Peyer's patch (tissue), 4 donors: ENCODE measurements at regions not wholly inside any gene's neighbourhood (a gene's known extent, or its start where the extent isn't known, plus 50 kb on each side); places are given as distances from the start of the nearest gene placed in this dataset.

Experiments used
- DNase-seq, 3 donors: peaks; one replicate each; pipeline ENCODE4 v3.0.0-alpha.2; 2017 to 2019
- H3K27ac ChIP-seq, 4 donors: fragments of 200-600 bp; sonication (generic); one replicate each; pipeline ENCODE4 v1.5.1; 2016 to 2019
- H3K27me3 ChIP-seq, 2 donors: fragments of 200-600 bp; sonication (generic); one replicate each; pipeline ENCODE4 v1.5.1; 2019
- H3K36me3 ChIP-seq, 3 donors: fragments of 200-600 bp; sonication (generic); one replicate each; pipeline ENCODE4 v1.5.1; 2016 to 2019
- H3K4me1 ChIP-seq, 4 donors: fragments of 200-600 bp; sonication (generic); one replicate each; pipeline ENCODE4 v1.5.1; 2016 to 2019
- H3K4me3 ChIP-seq, 4 donors: fragments of 200-600 bp; sonication (generic); 1 replicate in 3 of 4; 2 replicates in 1 of 4; pipeline ENCODE4 v1.5.1; 2016 to 2019; ENCODE audit warnings: mild to moderate bottlenecking in 1 of 4
- H3K9me3 ChIP-seq, 4 donors: fragments of 200-600 bp; sonication (generic); one replicate each; pipeline ENCODE4 v1.5.1; 2016 to 2019; ENCODE audit warnings: mild to moderate bottlenecking in 1 of 4
- POLR2A ChIP-seq, 2 donors: fragments of 450-650 bp; IDR thresholded peaks; one replicate each; pipeline ENCODE4 v1.5.1; 2017; ENCODE audit warnings: antibody characterized with exemption in 2 of 2, mild to moderate bottlenecking in 2 of 2, moderate library complexity in 2 of 2
- TF ChIP-seq, protein P1 (sequence below), 6 experiments: fragments of 450-650 bp in 4 of 6; fragments of 200-600 bp in 2 of 6; sonication (generic) in 1 of 6; IDR thresholded peaks; one replicate each; pipeline ENCODE4 v1.5.1; 2017 to 2019; ENCODE audit warnings: antibody characterized with exemption in 6 of 6, mild to moderate bottlenecking in 3 of 6, moderate library complexity in 1 of 6

DNA sequence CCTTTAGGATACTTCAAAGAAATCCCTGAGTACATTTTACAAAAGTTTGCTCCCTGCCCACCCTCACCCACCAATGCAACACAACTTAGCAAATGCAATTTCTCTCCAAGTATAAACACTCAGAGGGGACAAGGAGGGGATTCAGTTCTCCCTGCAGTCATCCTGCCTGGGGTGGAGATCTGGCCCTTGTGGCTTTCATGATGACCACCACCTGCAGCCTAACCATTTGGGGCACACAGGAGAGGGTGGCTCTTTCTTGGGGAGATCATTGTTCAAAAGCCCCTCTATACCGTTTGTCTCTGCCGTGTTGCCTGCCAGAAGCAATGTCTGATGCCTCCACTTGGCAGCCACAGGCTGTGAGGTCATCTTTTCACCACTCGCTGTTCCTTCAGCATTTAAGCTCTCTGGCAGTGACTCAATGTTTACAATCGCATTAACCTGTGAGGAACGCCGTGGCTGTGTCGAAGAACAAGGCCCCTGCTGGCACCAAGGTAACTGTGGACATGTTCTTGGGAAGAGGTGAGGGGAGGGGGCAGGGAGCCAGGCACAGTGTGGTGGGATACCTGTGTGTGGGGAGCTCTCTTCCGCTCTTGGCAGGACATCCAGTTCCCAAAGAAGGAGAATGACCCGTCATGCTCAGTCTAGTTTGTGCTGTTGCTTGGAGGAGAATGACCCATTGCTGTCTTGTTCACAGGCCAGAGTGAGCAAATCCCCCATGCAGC, 103.9 kb upstream of the DUSP10 start:
- no peaks in the 10 kb centered on the region for H3K4me1 ChIP-seq
- TF ChIP-seq, protein P1, sequence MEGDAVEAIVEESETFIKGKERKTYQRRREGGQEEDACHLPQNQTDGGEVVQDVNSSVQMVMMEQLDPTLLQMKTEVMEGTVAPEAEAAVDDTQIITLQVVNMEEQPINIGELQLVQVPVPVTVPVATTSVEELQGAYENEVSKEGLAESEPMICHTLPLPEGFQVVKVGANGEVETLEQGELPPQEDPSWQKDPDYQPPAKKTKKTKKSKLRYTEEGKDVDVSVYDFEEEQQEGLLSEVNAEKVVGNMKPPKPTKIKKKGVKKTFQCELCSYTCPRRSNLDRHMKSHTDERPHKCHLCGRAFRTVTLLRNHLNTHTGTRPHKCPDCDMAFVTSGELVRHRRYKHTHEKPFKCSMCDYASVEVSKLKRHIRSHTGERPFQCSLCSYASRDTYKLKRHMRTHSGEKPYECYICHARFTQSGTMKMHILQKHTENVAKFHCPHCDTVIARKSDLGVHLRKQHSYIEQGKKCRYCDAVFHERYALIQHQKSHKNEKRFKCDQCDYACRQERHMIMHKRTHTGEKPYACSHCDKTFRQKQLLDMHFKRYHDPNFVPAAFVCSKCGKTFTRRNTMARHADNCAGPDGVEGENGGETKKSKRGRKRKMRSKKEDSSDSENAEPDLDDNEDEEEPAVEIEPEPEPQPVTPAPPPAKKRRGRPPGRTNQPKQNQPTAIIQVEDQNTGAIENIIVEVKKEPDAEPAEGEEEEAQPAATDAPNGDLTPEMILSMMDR (IDR thresholded peaks at IDR 0.05) = no peak
- no peak for TF ChIP-seq POLR2A (IDR thresholded peaks at IDR 0.05)
- no peaks in the 10 kb centered on the region for H3K36me3 ChIP-seq
- H3K4me3 ChIP-seq = no peak overlapping the region
- no peaks in the 10 kb centered on the region for H3K27me3 ChIP-seq
- no peak for DNase-seq
- H3K27ac ChIP-seq = peak overlapping the region in 1 of 4 donors; percentile 11
- H3K9me3 ChIP-seq = no peaks in the 10 kb centered on the region

DNA sequence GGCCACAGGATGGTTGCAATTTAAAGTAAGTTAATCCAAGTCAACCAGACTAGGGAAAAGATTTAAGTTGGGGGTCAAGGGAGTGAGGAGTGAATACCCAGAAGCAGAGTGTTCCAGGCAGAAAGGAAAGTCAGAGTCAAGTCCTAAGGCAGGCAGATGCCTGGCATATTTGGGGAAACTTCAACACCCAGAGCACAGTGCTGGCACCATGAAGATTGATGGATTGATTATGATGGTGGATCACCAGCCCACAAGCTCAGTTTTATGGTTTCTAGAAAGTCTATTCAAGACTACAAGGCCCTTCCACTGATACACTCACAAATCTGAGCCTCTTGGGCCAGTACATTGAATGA, 100.1 kb upstream of the DUSP10 start:
- no peaks in the 10 kb centered on the region for H3K9me3 ChIP-seq
- no peak for DNase-seq
- no peaks in the 10 kb centered on the region for H3K36me3 ChIP-seq
- H3K27me3 ChIP-seq = no peaks in the 10 kb centered on the region
- H3K27ac ChIP-seq = no peak overlapping the region
- no peak for TF ChIP-seq POLR2A (IDR thresholded peaks at IDR 0.05)
- TF ChIP-seq, protein P1 (IDR thresholded peaks at IDR 0.05) = no peak
- H3K4me1 ChIP-seq = no peaks in the 10 kb centered on the region
- H3K4me3 ChIP-seq = no peak overlapping the region

DNA sequence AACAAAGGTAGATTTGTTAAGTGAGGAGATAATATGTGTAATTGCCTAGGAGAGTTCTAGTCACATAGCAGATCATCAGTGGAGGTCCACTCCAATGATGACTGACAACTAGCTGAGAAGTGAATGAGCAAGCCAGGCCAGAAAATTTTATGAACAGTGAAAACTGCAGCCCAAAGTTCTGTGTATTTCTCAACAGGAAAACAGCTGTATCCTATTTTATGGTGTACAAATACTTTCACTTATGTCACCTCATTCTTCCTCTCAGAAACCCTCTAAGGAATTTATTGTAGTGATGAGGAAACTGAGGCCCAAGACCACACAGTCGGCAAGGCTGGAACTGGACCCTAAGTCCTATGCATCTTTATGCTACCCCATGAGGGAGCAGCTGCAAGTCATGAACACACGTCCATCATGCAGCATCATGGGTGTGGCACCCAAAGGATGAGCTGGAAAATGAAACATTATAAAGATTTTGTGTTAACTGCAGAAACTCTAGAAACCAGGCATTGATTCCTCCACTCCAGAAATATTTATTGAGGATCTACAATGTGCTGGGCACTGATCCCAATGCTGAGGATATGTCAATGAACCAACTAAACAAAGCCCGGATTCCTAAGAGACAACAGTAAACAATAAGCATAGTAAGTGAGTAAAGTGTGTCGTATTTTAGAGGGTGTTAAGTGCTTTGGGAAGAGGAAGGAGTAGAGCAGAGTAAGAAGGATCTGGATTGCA, 99.5 kb upstream of the DUSP10 start:
- H3K27me3 ChIP-seq = no peaks in the 10 kb centered on the region
- no peaks in the 10 kb centered on the region for H3K9me3 ChIP-seq
- H3K4me3 ChIP-seq = no peak overlapping the region
- no peak for TF ChIP-seq POLR2A (IDR thresholded peaks at IDR 0.05)
- TF ChIP-seq, protein P1 (IDR thresholded peaks at IDR 0.05) = no peak
- H3K36me3 ChIP-seq = no peaks in the 10 kb centered on the region
- H3K27ac ChIP-seq = no peak overlapping the region
- no peak for DNase-seq
- H3K4me1 ChIP-seq = no peaks in the 10 kb centered on the region

DNA sequence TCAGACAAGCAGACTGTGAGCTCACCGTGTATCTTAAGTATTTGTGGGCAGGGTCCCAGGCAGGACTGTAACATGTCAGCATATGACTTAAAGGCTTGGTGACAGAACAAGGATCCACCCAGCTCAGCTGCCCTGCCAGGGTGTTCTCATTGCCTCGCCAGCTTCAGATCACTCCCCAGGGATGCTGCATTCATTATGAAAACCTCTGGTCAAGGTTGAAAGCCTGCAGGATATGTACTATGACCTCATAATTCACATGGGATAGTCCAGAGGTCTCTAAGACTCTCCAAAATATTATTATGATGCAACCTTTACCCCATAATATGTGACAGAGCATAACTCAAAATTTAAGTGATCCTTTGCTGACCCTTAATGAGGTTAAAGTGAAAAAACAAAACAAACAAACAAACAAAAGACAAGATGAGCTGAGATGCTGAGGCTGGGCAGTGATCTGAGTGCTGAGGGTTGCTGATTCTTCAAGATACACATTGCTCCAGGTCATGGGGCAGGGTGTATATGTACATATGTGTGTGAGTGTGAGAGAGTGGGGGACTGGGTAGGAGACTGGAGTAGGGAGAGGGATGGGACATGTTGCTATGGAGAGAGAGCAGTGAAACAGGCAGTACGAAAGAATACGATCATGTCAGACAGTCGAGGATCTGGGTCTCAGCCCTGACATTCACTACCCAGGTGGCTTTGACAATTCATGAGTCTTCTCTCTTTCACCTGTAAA, 98.8 kb upstream of the DUSP10 start:
- DNase-seq = no peak
- no peak overlapping the region for H3K27ac ChIP-seq
- H3K27me3 ChIP-seq = no peaks in the 10 kb centered on the region
- H3K4me1 ChIP-seq = no peaks in the 10 kb centered on the region
- TF ChIP-seq POLR2A (IDR thresholded peaks at IDR 0.05) = no peak
- TF ChIP-seq, protein P1 (IDR thresholded peaks at IDR 0.05) = no peak
- no peaks in the 10 kb centered on the region for H3K9me3 ChIP-seq
- no peak overlapping the region for H3K4me3 ChIP-seq
- no peaks in the 10 kb centered on the region for H3K36me3 ChIP-seq

DNA sequence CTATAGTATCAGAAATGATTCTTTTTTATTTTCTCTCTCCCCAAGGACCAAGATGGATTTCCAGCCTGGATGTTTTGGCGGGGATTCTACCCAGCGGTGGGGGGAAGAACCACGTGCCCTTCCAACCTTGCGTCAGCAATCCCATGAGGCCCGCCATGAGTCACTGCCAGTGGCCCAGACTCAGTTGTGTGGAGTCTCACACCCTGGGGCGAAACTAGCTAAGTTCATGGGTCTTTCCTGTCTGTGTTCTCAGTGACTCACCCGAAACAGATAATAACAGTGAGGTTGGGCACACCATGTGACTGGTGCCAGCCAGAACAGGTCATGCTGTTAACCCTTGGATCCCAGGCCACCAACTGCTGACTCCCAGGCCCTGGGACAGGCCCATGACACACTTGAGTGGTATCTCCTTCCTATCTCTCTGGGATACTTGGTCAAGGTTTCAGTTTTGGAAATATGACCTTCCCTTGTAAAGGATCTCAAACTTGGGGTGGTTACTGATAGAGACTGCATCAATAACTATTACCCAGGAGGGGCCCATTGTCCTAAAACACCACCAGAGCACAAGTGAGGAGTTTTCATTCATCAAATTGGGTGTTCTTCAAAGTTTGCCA, 98.0 kb upstream of the DUSP10 start:
- Histone ChIP-seq H3K27ac (no peak overlapping the region), H3K36me3 (no peaks in the 10 kb centered on the region), H3K9me3 (no peaks in the 10 kb centered on the region), H3K4me3 (no peak overlapping the region), H3K4me1 (no peaks in the 10 kb centered on the region), H3K27me3 (no peaks in the 10 kb centered on the region)
- TF ChIP-seq, protein P1 (IDR thresholded peaks at IDR 0.05) = no peak
- no peak for TF ChIP-seq POLR2A (IDR thresholded peaks at IDR 0.05)
- peak in 1 of 3 donors; percentile 55 for DNase-seq
